H9 (cell line): ENCODE measurements at regions not wholly inside any gene's neighbourhood (a gene's known extent, or its start where the extent isn't known, plus 50 kb on each side); places are given as distances from the start of the nearest gene placed in this dataset.

ENCODE experiments used
- DNase-seq: peaks from one replicate; pipeline ENCODE4 v3.0.0-alpha.2; 2017
- H2AFZ ChIP-seq: one replicate; pipeline ENCODE4 v1.6.1; 2013; ENCODE audit warnings: mild to moderate bottlenecking, low read length, control low read depth, moderate library complexity
- H2AK5ac ChIP-seq: 2 replicates; pipeline ENCODE4 v1.6.1; 2013; ENCODE audit warnings: low read length, control low read depth, mixed read lengths; ENCODE audit not compliant: insufficient read length
- H2BK120ac ChIP-seq: one replicate; pipeline ENCODE4 v1.6.1; 2013; ENCODE audit warnings: low read depth, mild to moderate bottlenecking, low read length, control low read depth, inconsistent platforms; ENCODE audit not compliant: poor library complexity, severe bottlenecking
- H2BK12ac ChIP-seq: 2 replicates; pipeline ENCODE4 v1.6.1; 2013; ENCODE audit warnings: low read length, control low read depth, mixed read lengths, low read depth; ENCODE audit not compliant: insufficient read length
- H2BK15ac ChIP-seq: 2 replicates; pipeline ENCODE4 v1.6.1; 2013; ENCODE audit warnings: low read depth, low read length, control low read depth
- H2BK20ac ChIP-seq: one replicate; pipeline ENCODE4 v1.6.1; 2013; ENCODE audit warnings: low read depth, mild to moderate bottlenecking, low read length, control low read depth, inconsistent platforms; ENCODE audit not compliant: poor library complexity, severe bottlenecking
- H2BK5ac ChIP-seq: 2 replicates; pipeline ENCODE4 v1.6.1; 2013; ENCODE audit warnings: low read length, control low read depth, mixed read lengths; ENCODE audit not compliant: insufficient read length
- H3K14ac ChIP-seq: 2 replicates; pipeline ENCODE4 v1.6.1; 2013; ENCODE audit warnings: low read length, control low read depth; ENCODE audit not compliant: insufficient read depth
- H3K18ac ChIP-seq: 2 replicates; pipeline ENCODE4 v1.6.1; 2013; ENCODE audit warnings: low read depth, mild to moderate bottlenecking, mixed read lengths, low read length, control low read depth; ENCODE audit not compliant: insufficient read length
- H3K23ac ChIP-seq: 2 replicates; pipeline ENCODE4 v1.6.1; 2013; ENCODE audit warnings: low read length, control low read depth, mixed read lengths, low read depth; ENCODE audit not compliant: insufficient read length
- H3K23me2 ChIP-seq: 2 replicates; pipeline ENCODE4 v1.6.1; 2013; ENCODE audit warnings: low read depth, mild to moderate bottlenecking, mixed read lengths, low read length, control low read depth; ENCODE audit not compliant: insufficient read length, poor library complexity, severe bottlenecking
- H3K27ac ChIP-seq: 2 replicates; pipeline ENCODE4 v1.5.1; 2013; ENCODE audit warnings: low read length, control low read depth, mixed read lengths, low read depth; ENCODE audit not compliant: insufficient read length
- H3K27me3 ChIP-seq: 2 replicates; pipeline ENCODE4 v1.6.1; 2013; ENCODE audit warnings: low read length, control low read depth, inconsistent platforms; ENCODE audit not compliant: insufficient read depth
- H3K4ac ChIP-seq: 2 replicates; pipeline ENCODE4 v1.6.1; 2013; ENCODE audit warnings: low read depth, mild to moderate bottlenecking, control low read depth, inconsistent platforms, low read length, moderate library complexity
- H3K4me1 ChIP-seq: 2 replicates; pipeline ENCODE4 v1.6.1; 2013; ENCODE audit warnings: low read length, control low read depth, inconsistent platforms; ENCODE audit not compliant: insufficient read depth
- H3K4me2 ChIP-seq: 2 replicates; pipeline ENCODE4 v1.6.1; 2013; ENCODE audit warnings: low read length, control low read depth, mixed read lengths; ENCODE audit not compliant: insufficient read length, insufficient read depth
- H3K56ac ChIP-seq: 2 replicates; pipeline ENCODE4 v1.6.1; 2013; ENCODE audit warnings: low read depth, mild to moderate bottlenecking, mixed read lengths, low read length, control low read depth; ENCODE audit not compliant: insufficient read length
- H3K79me1 ChIP-seq: 2 replicates; pipeline ENCODE4 v1.6.1; 2013; ENCODE audit warnings: low read depth, mild to moderate bottlenecking, moderate library complexity, low read length, control low read depth, inconsistent platforms; ENCODE audit not compliant: insufficient read depth, poor library complexity, severe bottlenecking
- H3K79me2 ChIP-seq: 2 replicates; pipeline ENCODE4 v1.6.1; 2013; ENCODE audit warnings: low read length, control low read depth, inconsistent platforms; ENCODE audit not compliant: insufficient read depth
- H3K9ac ChIP-seq: 2 replicates; pipeline ENCODE4 v1.6.1; 2013; ENCODE audit warnings: low read length, control low read depth, mixed read lengths; ENCODE audit not compliant: insufficient read length; ENCODE audit errors: extremely low read depth
- H3K9me3 ChIP-seq: one replicate; pipeline ENCODE4 v1.6.1; 2013; ENCODE audit warnings: low read depth, low read length, inconsistent platforms; ENCODE audit not compliant: control insufficient read depth
- H3T11ph ChIP-seq: one replicate; pipeline ENCODE4 v1.6.1; 2013; ENCODE audit warnings: mild to moderate bottlenecking, low read length, control low read depth, inconsistent platforms
- H4K20me1 ChIP-seq: one replicate; pipeline ENCODE4 v1.6.1; 2013; ENCODE audit not compliant: control insufficient read depth, insufficient read length, insufficient read depth
- H4K5ac ChIP-seq: 2 replicates; pipeline ENCODE4 v1.6.1; 2013; ENCODE audit warnings: low read depth, mild to moderate bottlenecking, mixed read lengths, low read length, control low read depth; ENCODE audit not compliant: insufficient read length
- H4K8ac ChIP-seq: replicated peaks from 2 replicates; pipeline ENCODE4 v1.6.1; 2013; ENCODE audit warnings: low read length, control low read depth, mixed read lengths, low read depth; ENCODE audit not compliant: insufficient read length
- H4K91ac ChIP-seq: 2 replicates; pipeline ENCODE4 v1.6.1; 2013; ENCODE audit warnings: low read depth, mild to moderate bottlenecking, moderate library complexity, mixed read lengths, low read length, control low read depth; ENCODE audit not compliant: insufficient read length
- H3K27ac Mint-ChIP-seq, 3 experiments: 2 replicates in 2 of 3; 3 replicates in 1 of 3; pipeline ENCODE4 v1.8.0; 2020 to 2021; ENCODE audit warnings: mixed read lengths in 3 of 3, mild to moderate bottlenecking in 1 of 3, moderate library complexity in 1 of 3
- H3K27me3 Mint-ChIP-seq: 2 replicates; pipeline ENCODE4 v1.8.0; 2021; ENCODE audit warnings: low read depth, mild to moderate bottlenecking, moderate library complexity, mixed read lengths
- H3K36me3 Mint-ChIP-seq, 3 experiments: 2 replicates in 2 of 3; 3 replicates in 1 of 3; pipeline ENCODE4 v1.8.0; 2020 to 2021; ENCODE audit warnings: low read depth in 3 of 3, mixed read lengths in 3 of 3; ENCODE audit not compliant: insufficient read depth in 1 of 3
- H3K4me1 Mint-ChIP-seq, 2 experiments: 2 replicates each; pipeline ENCODE4 v1.8.0; 2020; ENCODE audit warnings: mixed read lengths in 2 of 2
- H3K4me3 Mint-ChIP-seq, 2 experiments: 2 replicates in 1 of 2; 3 replicates in 1 of 2; pipeline ENCODE4 v1.8.0; 2020 to 2021; ENCODE audit warnings: mild to moderate bottlenecking in 2 of 2, mixed read lengths in 2 of 2, moderate library complexity in 1 of 2
- H3K9me3 Mint-ChIP-seq, 2 experiments: 2 replicates in 1 of 2; 3 replicates in 1 of 2; pipeline ENCODE4 v1.8.0; 2020; ENCODE audit warnings: mild to moderate bottlenecking in 2 of 2, mixed read lengths in 2 of 2, moderate library complexity in 1 of 2
- WGBS: extraction: QIAGEN DNeasy Blood & Tissue Kit; methylation state at CpG from one replicate; pipeline ENCODE4 v1.1.7; 2013; ENCODE audit warnings: missing lambda C conversion rate, low lambda C conversion rate, mixed read lengths; ENCODE audit not compliant: insufficient read length; ENCODE audit errors: extremely low coverage; 5-methylcytosine and 5-hydroxymethylcytosine counted together
- TF ChIP-seq, protein P1 (sequence below): fragments of 200-600 bp; sonication (generic); conservative IDR thresholded peaks from 3 replicates; pipeline ENCODE4 v1.8.0; 2021; ENCODE audit warnings: antibody characterized with exemption, mild to moderate bottlenecking

DNA sequence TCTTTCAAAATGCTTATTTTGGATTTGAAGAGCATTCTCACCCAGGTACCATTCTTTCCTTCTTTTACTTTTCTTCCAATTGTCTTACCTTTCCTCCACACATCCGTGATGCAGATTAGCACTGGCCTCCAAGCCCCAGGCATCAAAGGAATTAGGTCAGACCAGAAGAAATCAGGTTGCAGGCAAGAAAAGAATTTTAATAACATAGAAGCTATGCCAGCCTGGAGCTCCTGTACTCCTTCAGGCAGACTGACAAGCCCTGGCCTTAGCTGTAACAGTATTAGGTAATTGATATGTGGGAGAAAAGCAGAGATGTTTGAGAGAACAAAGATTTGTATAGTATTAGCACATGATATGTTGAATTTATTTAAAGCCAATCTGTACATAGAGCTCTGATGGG, 390.4 kb upstream of the ADGRL2 start:
- Histone ChIP-seq H3K27ac (no peak overlapping the region), H3K4ac (no peak overlapping the region), H3K18ac (no peak overlapping the region), H3K23me2 (no peaks in the 10 kb centered on the region), H4K8ac (no peak overlapping the region), H3K4me1 (peaks cover 11% of the 10 kb centered on the region), H2BK120ac (no peak overlapping the region), H2BK12ac (no peak overlapping the region), H2BK15ac (no peak overlapping the region), H3T11ph (no peak overlapping the region), H3K27me3 (no peaks in the 10 kb centered on the region), H2BK5ac (no peak overlapping the region), H4K5ac (no peak overlapping the region), H3K79me2 (no peaks in the 10 kb centered on the region), H4K91ac (no peak overlapping the region), H3K9ac (no peak overlapping the region), H2AFZ (no peak overlapping the region), H4K20me1 (no peaks in the 10 kb centered on the region), H3K23ac (no peak overlapping the region), H3K79me1 (no peaks in the 10 kb centered on the region), H3K14ac (no peak overlapping the region), H3K4me2 (no peak overlapping the region), H3K9me3 (no peaks in the 10 kb centered on the region), H3K56ac (no peak overlapping the region), H2BK20ac (no peak overlapping the region), H2AK5ac (no peak overlapping the region)
- Mint-ChIP-seq H3K9me3 (no peaks in the 10 kb centered on the region), H3K27me3 (no peaks in the 10 kb centered on the region), H3K4me1 (peaks cover 73% of the 10 kb centered on the region in 2 experiments), H3K4me3 (no peak overlapping the region), H3K27ac (peak overlapping the region in 2 of 3 experiments; percentile 28 to 82; a peak in 3 of 7 replicates), H3K36me3 (no peaks in the 10 kb centered on the region)
- TF ChIP-seq, protein P1, sequence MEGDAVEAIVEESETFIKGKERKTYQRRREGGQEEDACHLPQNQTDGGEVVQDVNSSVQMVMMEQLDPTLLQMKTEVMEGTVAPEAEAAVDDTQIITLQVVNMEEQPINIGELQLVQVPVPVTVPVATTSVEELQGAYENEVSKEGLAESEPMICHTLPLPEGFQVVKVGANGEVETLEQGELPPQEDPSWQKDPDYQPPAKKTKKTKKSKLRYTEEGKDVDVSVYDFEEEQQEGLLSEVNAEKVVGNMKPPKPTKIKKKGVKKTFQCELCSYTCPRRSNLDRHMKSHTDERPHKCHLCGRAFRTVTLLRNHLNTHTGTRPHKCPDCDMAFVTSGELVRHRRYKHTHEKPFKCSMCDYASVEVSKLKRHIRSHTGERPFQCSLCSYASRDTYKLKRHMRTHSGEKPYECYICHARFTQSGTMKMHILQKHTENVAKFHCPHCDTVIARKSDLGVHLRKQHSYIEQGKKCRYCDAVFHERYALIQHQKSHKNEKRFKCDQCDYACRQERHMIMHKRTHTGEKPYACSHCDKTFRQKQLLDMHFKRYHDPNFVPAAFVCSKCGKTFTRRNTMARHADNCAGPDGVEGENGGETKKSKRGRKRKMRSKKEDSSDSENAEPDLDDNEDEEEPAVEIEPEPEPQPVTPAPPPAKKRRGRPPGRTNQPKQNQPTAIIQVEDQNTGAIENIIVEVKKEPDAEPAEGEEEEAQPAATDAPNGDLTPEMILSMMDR: no peak
- no peak for DNase-seq
- no CpG with 5 or more reads among the region's 1 CpG for WGBS
